ENCODE measurements at regions not wholly inside any gene's neighbourhood (a gene's known extent, or its start where the extent isn't known, plus 50 kb on each side); places are given as distances from the start of the nearest gene placed in this dataset.

GRCh38 chr20:24181151-24181550, 192.6 kb upstream of the GGTLC1 start:
- DNase-seq = no peak

DNA sequence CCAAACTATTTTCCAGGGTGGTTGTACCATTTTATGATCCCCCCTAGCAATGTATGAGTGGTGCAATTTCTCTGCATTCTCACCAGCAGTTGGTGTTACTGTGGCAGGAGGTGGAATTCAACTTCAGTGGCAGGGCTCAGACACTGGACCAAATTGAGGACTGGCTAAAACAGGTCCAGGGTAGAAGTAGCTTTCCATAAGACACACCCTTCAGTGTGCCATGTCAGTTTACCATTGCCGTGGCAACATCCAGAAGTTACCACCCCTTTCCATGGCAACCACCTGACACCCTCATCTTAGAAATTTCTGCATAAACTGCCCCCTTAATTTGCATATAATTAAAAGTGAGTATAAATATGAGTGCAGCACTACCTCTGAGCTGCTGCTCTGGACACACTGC, 180.7 kb upstream of the GGTLC1 start:
- DNase-seq = no peak

GRCh38 chr20:24166412-24166811, 177.8 kb upstream of the GGTLC1 start:
- no peak for DNase-seq

DNA sequence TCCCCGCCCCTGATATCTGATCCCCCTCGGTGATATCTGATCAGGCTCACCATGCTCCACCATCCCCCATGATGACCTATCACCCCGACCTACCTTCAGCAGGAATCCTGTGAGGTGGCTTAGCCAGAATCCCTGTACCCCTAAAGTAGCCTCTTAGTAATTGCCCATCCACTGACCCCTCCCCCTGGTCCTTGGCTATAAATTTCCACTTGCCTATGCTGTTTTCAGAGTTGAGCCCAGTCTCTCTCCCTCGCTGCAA, 177.5 kb upstream of the GGTLC1 start:
- DNase-seq = no peak

DNA sequence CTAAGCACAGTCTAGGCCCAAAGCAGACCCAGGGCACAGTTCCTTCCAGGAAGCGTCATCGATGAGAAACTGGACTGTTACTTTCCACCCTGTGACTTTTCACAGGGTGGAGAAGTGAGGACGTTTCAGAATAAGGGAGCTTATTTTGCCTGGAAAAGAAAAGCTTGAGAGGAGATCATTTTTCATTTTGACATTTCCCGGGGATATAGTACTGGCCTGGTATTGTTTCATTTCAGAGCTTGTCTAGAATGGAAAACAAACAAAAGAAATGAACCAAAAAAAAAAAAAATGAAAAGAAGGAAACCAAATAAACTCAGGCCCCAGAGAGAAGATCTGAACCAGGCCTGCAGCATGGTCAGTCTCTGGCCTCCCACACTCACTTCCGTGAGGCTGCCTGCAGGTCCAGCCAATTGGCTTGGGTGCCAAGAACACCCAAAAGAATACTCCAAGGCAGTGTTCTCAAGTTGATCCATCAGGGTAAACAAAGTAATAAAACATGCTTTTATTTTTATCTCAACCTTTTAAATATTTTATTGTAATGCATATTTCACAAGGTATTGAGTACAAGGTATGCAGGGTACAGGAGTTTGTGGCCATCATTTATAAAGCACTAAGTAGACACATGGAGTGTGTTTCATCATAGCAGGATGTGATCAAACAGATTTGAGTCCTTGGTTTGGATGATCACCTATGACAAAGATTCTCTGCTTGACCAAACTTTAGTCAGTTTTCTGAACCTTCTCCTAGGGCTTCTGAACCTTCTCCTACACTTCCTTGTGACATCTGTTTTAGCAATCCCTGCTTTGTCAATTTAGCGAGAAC, 176.9 kb upstream of the GGTLC1 start:
- no peak for DNase-seq

GRCh38 chr20:24164360-24164759, 175.8 kb upstream of the GGTLC1 start:
- DNase-seq = no peak

GRCh38 chr20:24163506-24163905, 174.9 kb upstream of the GGTLC1 start:
- no peak for DNase-seq

DNA sequence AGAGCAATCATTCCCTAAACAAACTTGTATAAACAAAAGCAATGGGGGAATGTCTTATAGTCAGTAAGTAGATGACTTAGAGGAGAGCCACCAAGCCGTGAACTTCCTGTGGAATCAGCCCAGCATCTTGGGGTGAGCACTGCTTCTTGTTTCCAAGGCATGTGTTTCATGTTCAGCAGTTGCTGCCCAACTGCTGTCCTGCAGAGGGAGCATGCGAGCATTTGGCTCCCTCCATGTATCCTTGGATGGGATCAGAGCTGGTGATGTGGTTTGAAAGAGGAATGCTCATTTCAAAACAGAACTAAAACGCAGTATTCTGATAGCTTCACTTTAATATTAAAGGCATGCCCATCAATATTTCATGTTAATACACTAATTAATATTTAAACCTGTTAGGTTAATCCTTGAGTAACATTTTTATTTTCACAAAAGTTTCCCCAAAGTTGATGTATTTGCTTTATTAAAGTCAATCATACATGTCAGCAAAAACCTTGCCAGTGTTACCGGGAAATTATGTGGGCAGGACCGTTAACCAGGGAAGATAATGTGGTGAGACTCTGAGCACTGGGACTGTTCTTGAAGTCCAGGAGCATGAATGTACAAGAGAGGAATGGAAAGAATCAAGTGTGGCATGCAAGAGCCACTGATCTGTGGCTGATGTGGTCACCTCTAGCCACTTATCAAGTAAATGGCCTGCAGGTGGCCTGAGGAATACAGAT, 172.1 kb upstream of the GGTLC1 start:
- DNase-seq = peak; percentile 52 to 60

DNA sequence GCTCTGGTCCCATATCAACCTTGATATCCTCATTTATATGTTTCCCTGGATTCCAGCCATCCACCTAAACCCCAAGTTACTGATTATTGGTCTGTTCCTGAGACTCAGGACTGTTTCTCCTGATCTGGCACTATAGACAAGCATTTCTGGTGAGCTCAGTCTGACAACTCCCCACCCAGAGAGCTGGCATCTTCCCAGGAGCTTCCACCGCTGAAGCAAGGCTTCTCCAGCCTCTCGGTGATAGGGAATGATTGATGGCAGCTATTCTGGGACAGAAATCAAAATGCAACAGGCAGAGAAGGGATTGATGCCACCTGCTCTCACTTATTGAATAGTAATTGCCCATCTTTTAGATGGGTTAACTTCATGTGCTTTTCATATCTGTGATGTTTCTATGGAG, 169.7 kb upstream of the GGTLC1 start:
- DNase-seq = no peak

GRCh38 chr20:24157213-24157612, 168.6 kb upstream of the GGTLC1 start:
- no peak for DNase-seq

- DNase-seq = no peak
These were observed 164.8 kb upstream of the GGTLC1 start for GRCh38 chr20:24153101-24154040.

DNA sequence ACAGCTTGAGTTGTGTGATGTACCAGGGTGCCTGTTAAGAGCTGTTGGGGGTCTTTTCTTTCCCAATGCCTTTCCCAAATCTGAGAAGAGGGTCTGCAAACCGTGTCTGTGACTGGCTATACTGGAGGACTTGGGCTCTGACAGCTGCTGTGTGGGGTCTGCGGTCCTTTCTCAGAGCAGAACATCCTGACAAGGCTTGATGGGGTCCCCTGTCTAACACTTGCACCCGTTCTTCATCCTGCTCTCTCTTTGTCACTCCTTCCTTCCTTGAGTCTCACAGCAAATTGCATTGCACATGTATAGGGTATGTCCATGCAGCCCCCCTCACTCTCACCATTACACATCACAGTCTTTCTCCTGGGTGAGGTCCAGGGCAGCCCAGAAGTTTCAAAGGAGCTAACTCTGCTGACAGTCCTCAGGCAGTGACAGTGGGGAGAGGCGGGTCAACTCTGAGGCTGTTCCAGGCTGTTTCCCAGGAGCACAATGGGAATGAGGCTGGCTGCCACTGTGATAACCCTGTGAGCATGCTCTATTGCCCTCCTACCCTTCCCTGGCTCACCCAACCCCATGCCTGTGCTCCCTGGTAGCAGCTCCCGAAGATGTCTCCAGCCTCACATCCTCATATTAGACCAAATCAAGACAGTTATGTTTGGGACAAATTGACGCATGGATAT, 163.2 kb upstream of the GGTLC1 start:
- DNase-seq = no peak

GRCh38 chr20:24150406-24150805, 161.8 kb upstream of the GGTLC1 start:
- no peak for DNase-seq

GRCh38 chr20:24149881-24150307, 161.3 kb upstream of the GGTLC1 start:
- DNase-seq = no peak

DNA sequence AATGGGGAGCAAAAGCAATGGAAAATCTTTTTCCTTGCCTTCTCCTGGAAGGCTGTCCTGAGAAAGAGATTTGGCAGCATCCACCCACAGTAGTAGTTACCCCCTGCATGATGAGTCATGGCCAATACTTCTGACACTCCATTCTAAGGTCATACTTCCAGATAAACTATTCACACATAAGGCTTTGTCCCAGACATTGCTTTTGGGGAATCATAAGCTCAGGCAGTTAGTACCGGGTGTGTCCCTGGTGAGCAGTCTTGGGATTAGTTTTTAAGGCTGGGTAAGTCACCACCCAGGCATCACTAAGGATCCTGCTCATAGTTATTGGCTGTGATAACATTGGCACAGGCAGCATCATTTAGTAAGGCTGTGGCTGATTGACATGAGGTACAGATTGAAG, 160.6 kb upstream of the GGTLC1 start:
- DNase-seq = no peak

GRCh38 chr20:24148372-24148771, 159.8 kb upstream of the GGTLC1 start:
- no peak for DNase-seq

- no peak for DNase-seq
These were observed 159.4 kb upstream of the GGTLC1 start for GRCh38 chr20:24147961-24148360.

DNA sequence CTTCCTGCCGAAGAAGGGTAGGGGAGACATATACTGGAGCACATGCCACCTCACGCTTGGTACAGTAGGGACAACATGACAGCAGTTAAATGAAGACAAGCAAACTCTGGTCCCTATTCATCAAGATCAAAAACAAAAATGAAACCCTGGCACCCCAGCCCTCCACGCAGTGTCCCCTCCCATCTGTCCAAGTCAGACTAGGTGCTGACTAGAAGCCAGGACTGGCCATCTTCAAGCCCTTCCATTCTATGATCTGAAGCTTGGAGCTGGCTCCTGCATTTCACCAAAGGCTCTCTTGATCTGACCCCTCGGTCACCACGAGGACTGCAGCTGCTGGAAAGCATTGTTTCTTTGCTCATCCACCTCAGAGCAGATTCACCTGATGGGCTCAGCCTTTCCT, 158.9 kb upstream of the GGTLC1 start:
- DNase-seq = no peak

DNA sequence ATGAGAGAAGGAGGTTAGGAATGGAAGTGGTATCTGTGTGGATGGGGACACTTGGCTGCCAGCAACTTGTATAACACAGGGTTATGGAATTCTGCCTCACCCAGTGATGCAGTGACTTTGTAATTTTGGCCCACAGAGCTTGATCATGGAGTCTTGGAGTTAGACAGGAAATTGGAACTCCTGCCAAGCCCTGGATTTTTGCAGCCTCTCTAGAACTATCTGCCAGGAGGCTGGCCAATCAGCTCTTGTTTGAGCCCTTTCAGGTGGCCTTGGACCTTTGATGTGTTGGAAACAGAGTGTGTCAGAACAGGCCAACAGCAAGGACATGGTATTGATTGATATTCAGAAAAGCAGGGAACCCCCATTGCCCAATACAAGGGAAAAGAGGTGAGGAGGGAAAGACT, 157.7 kb upstream of the GGTLC1 start:
- DNase-seq = no peak

GRCh38 chr20:24144371-24144770, 155.8 kb upstream of the GGTLC1 start:
- no peak for DNase-seq

DNA sequence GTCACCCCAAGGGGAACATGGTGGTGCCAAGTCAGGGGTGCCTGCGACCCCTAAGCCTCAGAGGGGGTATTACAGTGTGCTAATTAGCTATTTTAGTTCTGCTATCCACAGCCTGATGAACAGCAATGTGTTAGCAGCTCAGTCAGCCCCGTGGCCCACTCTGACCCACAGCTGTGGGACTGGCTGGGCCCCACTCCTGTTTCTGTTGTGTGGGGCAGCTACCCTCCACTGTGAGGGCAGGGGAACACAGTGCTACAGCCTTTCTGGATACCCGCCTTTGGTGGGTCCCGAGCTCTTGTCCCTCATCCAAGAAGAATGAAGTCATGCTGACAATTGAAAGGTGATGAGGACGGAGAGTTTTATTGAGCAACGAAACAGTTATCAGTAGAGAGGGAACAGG, 152.5 kb upstream of the GGTLC1 start:
- no peak for DNase-seq

GRCh38 chr20:24139846-24140245, 151.3 kb upstream of the GGTLC1 start:
- DNase-seq = no peak
